ENCODE measurements at regions not wholly inside any gene's neighbourhood (a gene's known extent, or its start where the extent isn't known, plus 50 kb on each side); places are given as distances from the start of the nearest gene placed in this dataset.

DNA sequence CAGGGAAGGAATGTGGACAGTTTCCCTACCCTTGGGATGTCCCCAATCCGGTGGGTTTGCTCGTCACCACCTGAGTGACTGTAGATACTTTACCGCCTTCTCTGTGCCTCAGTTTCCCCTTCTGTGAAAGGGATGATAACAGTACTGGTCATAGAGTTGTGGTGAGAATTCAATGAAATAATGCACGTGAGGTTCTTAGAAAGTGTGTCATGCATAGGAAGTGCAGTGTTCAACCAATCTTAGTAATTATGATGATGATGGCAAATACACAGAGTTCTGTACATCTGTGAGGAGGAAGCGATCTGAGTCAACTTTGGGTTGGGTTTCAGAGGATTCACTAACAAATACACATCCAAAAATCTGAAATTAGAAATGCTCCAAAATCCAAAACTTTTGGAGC is 114.6 kb upstream of the HS3ST2 start:
- dilution Hi-C loops (cut with MboI; ENCODE audit: extremely low pct_ligation_motif_present, low sequenced_read_pairs) (no loop called here), intact Hi-C loops (cut with micrococcal nuclease) (loop anchor here (10.0 kb wide), 1 partner anchor 1385 kb away; no protein-coding TSS in a partner anchor)
- Histone ChIP-seq H3K27me3 (ENCODE audit: control insufficient read depth in 2 of 2, insufficient read depth in 2 of 2, low read length in 2 of 2) (peaks cover 0 to 2% of the 10 kb centered on the region in 2 experiments), H3K79me2 (ENCODE audit: control insufficient read depth, insufficient read depth, low read length) (no peaks in the 10 kb centered on the region), H2AFZ (ENCODE audit: low read depth, low read length) (no peak overlapping the region), H3K27ac (ENCODE audit: insufficient read depth, low read depth, low read length) (no peak overlapping the region), H3K4me3 (replicated peaks in 1 of 3; ENCODE audit: insufficient read depth in 1 of 3, low read depth in 1 of 3, low read length in 3 of 3) (no peak overlapping the region), H3K4me2 (ENCODE audit: insufficient read depth, low read length) (no peak overlapping the region), H3K9me3 (replicated peaks; ENCODE audit: control insufficient read depth, insufficient read depth, low read length) (no peaks in the 10 kb centered on the region), H3K36me3 (ENCODE audit: control insufficient read depth in 2 of 2, extremely low read depth in 1 of 2, insufficient read depth in 2 of 2, low read length in 2 of 2) (no peaks in the 10 kb centered on the region), H3K9ac (replicated peaks; ENCODE audit: extremely low read depth, insufficient read depth, low read length) (no peak overlapping the region), H3K4me1 (ENCODE audit: control insufficient read depth, extremely low read depth, insufficient read depth, low read length) (no peaks in the 10 kb centered on the region), H4K20me1 (replicated peaks; ENCODE audit: control insufficient read depth, extremely low read depth, insufficient read depth, low read length) (no peaks in the 10 kb centered on the region), H3K9me1 (replicated peaks; ENCODE audit: control insufficient read depth, extremely low read depth, insufficient read depth, low read length) (no peaks in the 10 kb centered on the region)
- ChIA-PET POLR2A (no interaction called here), CTCF (interaction anchor here (2.3 kb wide), 1 partner anchor 1117 kb away, joined by 17 read pairs; no protein-coding TSS in a partner anchor)
- FAIRE-seq (no peak), DNase-seq (ENCODE audit: low read depth, low spot score) (no peak)
- TF ChIP-seq MYC (IDR thresholded peaks at IDR 0.05; ENCODE audit: low read depth, low read length) (no peak), JUN (IDR thresholded peaks at IDR 0.05; ENCODE audit: borderline replicate concordance, insufficient read depth, insufficient read length, low read depth) (no peak), GATA2 (IDR thresholded peaks at IDR 0.05; ENCODE audit: insufficient read depth, insufficient read length, low read depth, low read length) (no peak), POLR2AphosphoS5 (IDR thresholded peaks at IDR 0.05; ENCODE audit: insufficient read depth, low read depth, low read length) (no peak), EZH2 (IDR thresholded peaks at IDR 0.05; ENCODE audit: borderline replicate concordance, low read depth, low read length, severe bottlenecking) (no peak)
- TF ChIP-seq, protein P1, sequence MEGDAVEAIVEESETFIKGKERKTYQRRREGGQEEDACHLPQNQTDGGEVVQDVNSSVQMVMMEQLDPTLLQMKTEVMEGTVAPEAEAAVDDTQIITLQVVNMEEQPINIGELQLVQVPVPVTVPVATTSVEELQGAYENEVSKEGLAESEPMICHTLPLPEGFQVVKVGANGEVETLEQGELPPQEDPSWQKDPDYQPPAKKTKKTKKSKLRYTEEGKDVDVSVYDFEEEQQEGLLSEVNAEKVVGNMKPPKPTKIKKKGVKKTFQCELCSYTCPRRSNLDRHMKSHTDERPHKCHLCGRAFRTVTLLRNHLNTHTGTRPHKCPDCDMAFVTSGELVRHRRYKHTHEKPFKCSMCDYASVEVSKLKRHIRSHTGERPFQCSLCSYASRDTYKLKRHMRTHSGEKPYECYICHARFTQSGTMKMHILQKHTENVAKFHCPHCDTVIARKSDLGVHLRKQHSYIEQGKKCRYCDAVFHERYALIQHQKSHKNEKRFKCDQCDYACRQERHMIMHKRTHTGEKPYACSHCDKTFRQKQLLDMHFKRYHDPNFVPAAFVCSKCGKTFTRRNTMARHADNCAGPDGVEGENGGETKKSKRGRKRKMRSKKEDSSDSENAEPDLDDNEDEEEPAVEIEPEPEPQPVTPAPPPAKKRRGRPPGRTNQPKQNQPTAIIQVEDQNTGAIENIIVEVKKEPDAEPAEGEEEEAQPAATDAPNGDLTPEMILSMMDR (IDR thresholded peaks at IDR 0.05; ENCODE audit: extremely low read depth in 1 of 2, insufficient read depth in 1 of 2, low read depth in 1 of 2, low read length in 2 of 2) = no peak
- TF ChIP-seq, protein P2, sequence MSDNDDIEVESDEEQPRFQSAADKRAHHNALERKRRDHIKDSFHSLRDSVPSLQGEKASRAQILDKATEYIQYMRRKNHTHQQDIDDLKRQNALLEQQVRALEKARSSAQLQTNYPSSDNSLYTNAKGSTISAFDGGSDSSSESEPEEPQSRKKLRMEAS (IDR thresholded peaks at IDR 0.05; ENCODE audit: insufficient read depth, insufficient read length) = no peak
- BruUV-seq (replicated peaks) = no TSS peak

Data from endothelial cell of umbilical vein (primary cell).